ENCODE measurements at regions not wholly inside any gene's neighbourhood (a gene's known extent, or its start where the extent isn't known, plus 50 kb on each side); places are given as distances from the start of the nearest gene placed in this dataset.

GRCh38 chr13:94968040-94968756 lies 255.9 kb upstream of the SOX21 start:
- no peaks in the 10 kb centered on the region for H3K4me1 ChIP-seq (ENCODE audit: control insufficient read depth, insufficient read depth, low read length)
- H3K4me3 ChIP-seq (ENCODE audit: low read depth, low read length) = peak overlapping the region; percentile 35
- POLR2A ChIA-PET = interaction anchor here (0.6 to 1.0 kb wide), 2 partner anchors 11 to 318 kb away, joined by 3 to 4 read pairs; no protein-coding TSS in a partner anchor
- CTCF ChIA-PET = interaction anchor here (0.6 to 1.0 kb wide), 4 partner anchors 307 to 539 kb away, joined by 3 to 5 read pairs (median 4); no protein-coding TSS in a partner anchor
- no peaks in the 10 kb centered on the region for H3K36me3 ChIP-seq (ENCODE audit: control insufficient read depth in 2 of 2, insufficient read depth in 1 of 2, low read length in 2 of 2)
- H3K27ac ChIP-seq (ENCODE audit: extremely low read depth, low read depth, low read length) = peak overlapping the region; percentile 58
- no peaks in the 10 kb centered on the region for H3K9me3 ChIP-seq (ENCODE audit: control insufficient read depth, insufficient read depth, low read depth, low read length)
- TF ChIP-seq ZIC2 (tag by site-specific recombination; IDR thresholded peaks at IDR 0.05) = no peak
- no peak for TF ChIP-seq ZNF624 (tag by site-specific recombination; IDR thresholded peaks at IDR 0.05)
- no peak for TF ChIP-seq ZNF302 (tag by site-specific recombination; IDR thresholded peaks at IDR 0.05; ENCODE audit: low read depth)
- TF ChIP-seq ZNF623 (tag by site-specific recombination; IDR thresholded peaks at IDR 0.05) = no peak
- TF ChIP-seq ZNF529 (tag by site-specific recombination; IDR thresholded peaks at IDR 0.05; ENCODE audit: insufficient replicate concordance) = no peak
- no peak for TF ChIP-seq ZNF292 (tag by site-specific recombination; IDR thresholded peaks at IDR 0.05; ENCODE audit: borderline replicate concordance, low read depth)
- no peak for TF ChIP-seq ZNF621 (tag by site-specific recombination; IDR thresholded peaks at IDR 0.05)
- TF ChIP-seq ZNF776 (tag by site-specific recombination; IDR thresholded peaks at IDR 0.05; ENCODE audit: borderline replicate concordance) = no peak
- no peak for TF ChIP-seq ZNF791 (tag by site-specific recombination; IDR thresholded peaks at IDR 0.05)
- TF ChIP-seq AEBP2 (tag by site-specific recombination; IDR thresholded peaks at IDR 0.05; ENCODE audit: borderline replicate concordance) = no peak
- no peak for TF ChIP-seq ZNF585B (tag by site-specific recombination; IDR thresholded peaks at IDR 0.05)
- TF ChIP-seq ZNF501 (tag by site-specific recombination; IDR thresholded peaks at IDR 0.05) = peak; percentile 71; the same call in 1 of the 2 replicates
- TF ChIP-seq ZNF670 (tag by site-specific recombination; IDR thresholded peaks at IDR 0.05; ENCODE audit: low read depth) = no peak
- TF ChIP-seq SCRT2 (tag by site-specific recombination; IDR thresholded peaks at IDR 0.05) = no peak
- TF ChIP-seq, protein P1, sequence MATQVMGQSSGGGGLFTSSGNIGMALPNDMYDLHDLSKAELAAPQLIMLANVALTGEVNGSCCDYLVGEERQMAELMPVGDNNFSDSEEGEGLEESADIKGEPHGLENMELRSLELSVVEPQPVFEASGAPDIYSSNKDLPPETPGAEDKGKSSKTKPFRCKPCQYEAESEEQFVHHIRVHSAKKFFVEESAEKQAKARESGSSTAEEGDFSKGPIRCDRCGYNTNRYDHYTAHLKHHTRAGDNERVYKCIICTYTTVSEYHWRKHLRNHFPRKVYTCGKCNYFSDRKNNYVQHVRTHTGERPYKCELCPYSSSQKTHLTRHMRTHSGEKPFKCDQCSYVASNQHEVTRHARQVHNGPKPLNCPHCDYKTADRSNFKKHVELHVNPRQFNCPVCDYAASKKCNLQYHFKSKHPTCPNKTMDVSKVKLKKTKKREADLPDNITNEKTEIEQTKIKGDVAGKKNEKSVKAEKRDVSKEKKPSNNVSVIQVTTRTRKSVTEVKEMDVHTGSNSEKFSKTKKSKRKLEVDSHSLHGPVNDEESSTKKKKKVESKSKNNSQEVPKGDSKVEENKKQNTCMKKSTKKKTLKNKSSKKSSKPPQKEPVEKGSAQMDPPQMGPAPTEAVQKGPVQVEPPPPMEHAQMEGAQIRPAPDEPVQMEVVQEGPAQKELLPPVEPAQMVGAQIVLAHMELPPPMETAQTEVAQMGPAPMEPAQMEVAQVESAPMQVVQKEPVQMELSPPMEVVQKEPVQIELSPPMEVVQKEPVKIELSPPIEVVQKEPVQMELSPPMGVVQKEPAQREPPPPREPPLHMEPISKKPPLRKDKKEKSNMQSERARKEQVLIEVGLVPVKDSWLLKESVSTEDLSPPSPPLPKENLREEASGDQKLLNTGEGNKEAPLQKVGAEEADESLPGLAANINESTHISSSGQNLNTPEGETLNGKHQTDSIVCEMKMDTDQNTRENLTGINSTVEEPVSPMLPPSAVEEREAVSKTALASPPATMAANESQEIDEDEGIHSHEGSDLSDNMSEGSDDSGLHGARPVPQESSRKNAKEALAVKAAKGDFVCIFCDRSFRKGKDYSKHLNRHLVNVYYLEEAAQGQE (tag by site-specific recombination; IDR thresholded peaks at IDR 0.05) = no peak
- TF ChIP-seq ZBTB7A (tag by site-specific recombination; IDR thresholded peaks at IDR 0.05; ENCODE audit: low read depth) = no peak
- TF ChIP-seq ZNF548 (tag by site-specific recombination; IDR thresholded peaks at IDR 0.05) = no peak
- peak; percentile 98 for TF ChIP-seq ZBTB8A (tag by site-specific recombination; IDR thresholded peaks at IDR 0.05)
- TF ChIP-seq ZFP3 (tag by site-specific recombination; IDR thresholded peaks at IDR 0.05; ENCODE audit: low read depth) = no peak
- TF ChIP-seq ZNF664 (tag by site-specific recombination; IDR thresholded peaks at IDR 0.05) = no peak
- TF ChIP-seq ZNF248 (tag by site-specific recombination; IDR thresholded peaks at IDR 0.05) = no peak
- TF ChIP-seq ZNF335 (tag by site-specific recombination; conservative IDR thresholded peaks at IDR 0.05) = peak; percentile 93
- TF ChIP-seq ZNF174 (tag by site-specific recombination; IDR thresholded peaks at IDR 0.05) = no peak
- no peak for TF ChIP-seq ZBTB44 (tag by site-specific recombination; IDR thresholded peaks at IDR 0.05)
- 0 out of 2 replicates have a peak, but pooled peaks have one; percentile 38 for TF ChIP-seq ZNF660 (tag by site-specific recombination; IDR thresholded peaks at IDR 0.05)
- TF ChIP-seq ZNF473 (tag by site-specific recombination; IDR thresholded peaks at IDR 0.05) = no peak
- peak; percentile 91 for TF ChIP-seq ZXDB (tag by site-specific recombination; IDR thresholded peaks at IDR 0.05)
- TF ChIP-seq, protein P2, sequence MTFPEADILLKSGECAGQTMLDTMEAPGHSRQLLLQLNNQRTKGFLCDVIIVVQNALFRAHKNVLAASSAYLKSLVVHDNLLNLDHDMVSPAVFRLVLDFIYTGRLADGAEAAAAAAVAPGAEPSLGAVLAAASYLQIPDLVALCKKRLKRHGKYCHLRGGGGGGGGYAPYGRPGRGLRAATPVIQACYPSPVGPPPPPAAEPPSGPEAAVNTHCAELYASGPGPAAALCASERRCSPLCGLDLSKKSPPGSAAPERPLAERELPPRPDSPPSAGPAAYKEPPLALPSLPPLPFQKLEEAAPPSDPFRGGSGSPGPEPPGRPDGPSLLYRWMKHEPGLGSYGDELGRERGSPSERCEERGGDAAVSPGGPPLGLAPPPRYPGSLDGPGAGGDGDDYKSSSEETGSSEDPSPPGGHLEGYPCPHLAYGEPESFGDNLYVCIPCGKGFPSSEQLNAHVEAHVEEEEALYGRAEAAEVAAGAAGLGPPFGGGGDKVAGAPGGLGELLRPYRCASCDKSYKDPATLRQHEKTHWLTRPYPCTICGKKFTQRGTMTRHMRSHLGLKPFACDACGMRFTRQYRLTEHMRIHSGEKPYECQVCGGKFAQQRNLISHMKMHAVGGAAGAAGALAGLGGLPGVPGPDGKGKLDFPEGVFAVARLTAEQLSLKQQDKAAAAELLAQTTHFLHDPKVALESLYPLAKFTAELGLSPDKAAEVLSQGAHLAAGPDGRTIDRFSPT (tag by site-specific recombination; IDR thresholded peaks at IDR 0.05) = no peak
- TF ChIP-seq KLF17 (tag by site-specific recombination; IDR thresholded peaks at IDR 0.05) = no peak; the same call in 1 of the 2 replicates

All from HEK293 (cell line).